Activated CD4-positive, alpha-beta T cell treated with anti-CD3 and anti-CD28 coated beads, Interleukin-2, amount 10 ng/mL, durations not matched to agents 7 days and 5 days (primary cell): ENCODE measurements at regions not wholly inside any gene's neighbourhood (a gene's known extent, or its start where the extent isn't known, plus 50 kb on each side); places are given as distances from the start of the nearest gene placed in this dataset.

ENCODE experiments used
- CTCF ChIA-PET: fragments of 350-600 bp; sonication (Branson Sonifier 250); formaldehyde crosslinking; loops from one replicate; lab custom pipeline; 2021; ENCODE audit warnings: antibody characterized with exemption; lab: Charles Lee
- POLR2A ChIA-PET: fragments of 350-600 bp; sonication (Branson Sonifier 250); formaldehyde crosslinking; loops from one replicate; lab custom pipeline; 2021; ENCODE audit warnings: antibody characterized with exemption; lab: Charles Lee
- DNase-seq: peaks from one replicate; pipeline ENCODE4 v3.0.0-alpha.2; 2020
- H3K27ac Mint-ChIP-seq: one replicate; pipeline ENCODE4 v1.8.0; 2021; ENCODE audit warnings: mild to moderate bottlenecking, moderate library complexity, mixed read lengths
- H3K27me3 Mint-ChIP-seq: one replicate; pipeline ENCODE4 v1.8.0; 2021; ENCODE audit warnings: mixed read lengths
- H3K36me3 Mint-ChIP-seq: one replicate; pipeline ENCODE4 v1.8.0; 2021; ENCODE audit warnings: low read depth, mixed read lengths
- H3K4me1 Mint-ChIP-seq: one replicate; pipeline ENCODE4 v1.8.0; 2021; ENCODE audit warnings: mixed read lengths
- H3K4me3 Mint-ChIP-seq: one replicate; pipeline ENCODE4 v1.8.0; 2021; ENCODE audit warnings: mild to moderate bottlenecking, moderate library complexity, mixed read lengths
- H3K9me3 Mint-ChIP-seq: one replicate; pipeline ENCODE4 v1.8.0; 2021; ENCODE audit warnings: mixed read lengths

DNA sequence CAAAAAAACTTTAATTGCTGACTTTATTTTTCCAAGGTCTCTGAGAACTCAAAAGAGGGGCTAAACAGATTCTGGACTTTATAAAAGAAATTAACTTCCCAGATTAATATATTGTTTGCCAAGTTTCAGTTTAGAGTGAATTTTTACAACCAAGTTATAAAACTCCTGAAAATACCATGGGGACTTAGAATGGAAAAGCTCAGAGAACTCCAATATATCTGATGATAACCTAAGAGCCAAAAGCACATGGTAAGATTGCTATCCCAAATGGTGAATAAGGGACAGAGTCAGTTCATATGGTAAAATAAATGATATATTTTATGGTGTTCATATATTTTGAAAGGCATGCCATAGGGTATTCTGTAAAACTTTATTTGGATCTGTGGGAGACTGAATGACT lies 470.9 kb downstream of the TTLL7 start:
- Mint-ChIP-seq H3K4me3 (no peak overlapping the region), H3K9me3 (peaks cover 25% of the 10 kb centered on the region), H3K4me1 (no peaks in the 10 kb centered on the region), H3K27me3 (no peaks in the 10 kb centered on the region), H3K36me3 (peaks cover 3% of the 10 kb centered on the region), H3K27ac (no peak overlapping the region)
- CTCF ChIA-PET = no interaction called here
- DNase-seq = no peak
- POLR2A ChIA-PET = no interaction called here

DNA sequence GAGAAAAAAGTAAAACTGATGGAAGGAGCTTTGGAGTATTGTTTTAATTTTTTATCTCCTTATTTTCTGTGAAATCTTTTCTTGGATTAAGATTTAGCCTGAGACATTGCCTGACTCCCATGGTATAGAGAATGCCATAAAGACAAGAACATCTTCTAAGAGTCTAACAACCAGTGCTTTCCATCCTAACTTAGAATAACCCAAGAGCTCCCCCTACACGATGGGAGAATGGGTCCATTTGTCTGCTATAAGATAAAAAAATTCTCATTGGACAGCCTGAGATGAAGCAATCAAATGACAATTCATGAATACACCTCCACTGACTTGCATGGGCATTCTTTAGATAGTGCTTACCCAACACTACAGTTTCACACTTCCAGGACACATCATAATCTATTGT lies 478.1 kb downstream of the TTLL7 start:
- Mint-ChIP-seq H3K27me3 (no peaks in the 10 kb centered on the region), H3K9me3 (peaks cover 16% of the 10 kb centered on the region), H3K4me1 (peaks cover 9% of the 10 kb centered on the region), H3K36me3 (peaks cover 5% of the 10 kb centered on the region), H3K27ac (no peak overlapping the region), H3K4me3 (no peak overlapping the region)
- no peak for DNase-seq
- CTCF ChIA-PET = interaction anchor here (0.7 to 0.9 kb wide), 2 partner anchors 10 to 15 kb away, joined by 3 read pairs; no protein-coding TSS in a partner anchor
- POLR2A ChIA-PET = no interaction called here

DNA sequence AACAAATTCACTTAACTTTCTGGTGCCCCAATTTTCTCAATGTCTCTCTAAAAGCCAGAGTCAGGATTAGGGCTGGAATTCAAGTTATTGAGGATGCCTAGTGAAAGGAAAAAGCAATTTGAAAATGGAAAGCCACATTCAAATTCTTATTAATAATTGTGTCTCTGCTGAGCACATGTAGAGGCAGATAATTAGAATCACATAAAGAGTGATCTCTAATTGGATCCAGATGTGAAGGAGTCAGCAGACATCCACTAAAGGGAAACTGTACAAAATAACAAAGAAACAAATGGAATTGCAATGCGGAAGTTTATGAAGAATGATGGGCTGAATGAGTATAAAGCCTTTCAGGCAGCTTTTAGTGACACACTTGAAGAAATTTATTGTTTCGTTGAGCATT lies 482.6 kb downstream of the TTLL7 start:
- Mint-ChIP-seq H3K27ac (no peak overlapping the region), H3K36me3 (peaks cover 31% of the 10 kb centered on the region), H3K4me1 (peaks cover 32% of the 10 kb centered on the region), H3K9me3 (peaks cover 25% of the 10 kb centered on the region), H3K27me3 (no peaks in the 10 kb centered on the region), H3K4me3 (no peak overlapping the region)
- ChIA-PET CTCF (no interaction called here), POLR2A (no interaction called here)
- DNase-seq = no peak

DNA sequence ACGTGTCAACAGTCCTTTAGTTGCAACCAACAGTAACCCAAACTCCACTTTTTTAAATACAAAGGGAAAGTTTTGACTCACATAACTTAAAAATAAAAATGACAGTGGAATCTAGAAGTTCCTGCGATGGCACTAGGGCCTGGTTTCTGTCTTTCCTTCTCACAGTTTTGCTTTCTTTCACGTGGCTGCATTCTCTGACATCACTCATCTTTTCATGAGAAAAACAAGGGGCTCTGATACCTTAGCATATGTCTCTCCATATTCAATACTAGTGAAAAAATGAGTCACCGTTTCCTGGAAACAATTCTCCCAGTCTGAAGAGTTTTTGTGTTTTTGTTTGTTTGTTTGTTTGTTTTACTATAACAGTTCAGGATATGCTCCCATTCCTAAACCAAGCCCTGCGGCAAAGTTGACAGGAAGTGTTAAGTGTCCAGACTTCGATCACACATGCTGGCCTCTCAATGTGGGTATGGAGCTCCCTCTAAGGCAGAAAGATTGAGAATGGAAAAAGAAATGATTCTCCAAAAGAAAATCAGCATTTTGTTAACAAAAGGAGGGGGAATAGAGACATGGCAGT lies 483.3 kb downstream of the TTLL7 start:
- Mint-ChIP-seq H3K27ac (peak overlapping the region; percentile 66), H3K27me3 (no peaks in the 10 kb centered on the region), H3K4me1 (peaks cover 36% of the 10 kb centered on the region), H3K9me3 (peaks cover 28% of the 10 kb centered on the region), H3K4me3 (no peak overlapping the region), H3K36me3 (peaks cover 37% of the 10 kb centered on the region)
- CTCF ChIA-PET = no interaction called here
- DNase-seq = peak; percentile 16
- POLR2A ChIA-PET = interaction anchor here (0.6 kb wide), 1 partner anchor 317 kb away, joined by 3 read pairs; no protein-coding TSS in a partner anchor

DNA sequence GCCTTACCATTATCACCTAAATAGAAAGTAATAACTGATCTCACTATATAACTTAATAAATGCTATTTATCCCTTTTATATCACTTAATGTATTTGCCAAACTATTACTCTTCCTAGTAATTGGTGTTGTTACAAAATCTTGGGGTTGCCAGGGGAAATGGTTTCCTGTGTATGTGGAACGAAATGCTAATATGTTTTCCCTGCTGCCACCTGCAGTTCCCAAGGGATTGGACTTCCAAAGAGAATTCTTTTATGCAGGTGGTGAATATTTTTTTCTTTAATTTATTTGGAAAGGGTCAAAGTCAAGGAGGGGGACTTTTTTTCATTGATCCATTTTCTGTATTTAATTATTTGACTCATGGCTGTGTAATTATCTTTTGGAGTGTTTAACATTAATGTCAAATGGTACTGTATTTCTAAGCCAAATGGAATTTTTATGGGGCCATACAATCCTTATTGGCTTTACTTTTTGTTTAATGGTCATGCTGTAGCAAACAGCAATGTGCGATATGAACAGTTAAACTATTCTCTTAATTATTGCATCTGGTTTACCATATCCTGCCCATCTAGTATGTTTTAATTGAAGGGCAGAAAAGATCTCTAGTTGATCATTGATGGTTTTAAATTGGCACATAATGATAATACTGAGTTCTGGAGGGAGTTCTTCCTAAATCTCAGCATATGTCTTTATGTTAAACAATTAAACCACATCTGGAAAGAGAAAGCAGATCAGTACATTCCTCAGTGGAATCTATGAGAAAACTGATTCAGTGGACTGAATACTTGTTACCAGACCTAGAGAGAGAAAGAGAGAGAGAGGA lies 486.3 kb downstream of the TTLL7 start:
- CTCF ChIA-PET = no interaction called here
- POLR2A ChIA-PET = no interaction called here
- Mint-ChIP-seq H3K9me3 (peaks cover 36% of the 10 kb centered on the region), H3K4me3 (no peak overlapping the region), H3K27me3 (no peaks in the 10 kb centered on the region), H3K4me1 (peaks cover 63% of the 10 kb centered on the region), H3K36me3 (peaks cover 53% of the 10 kb centered on the region), H3K27ac (no peak overlapping the region)
- DNase-seq = no peak

DNA sequence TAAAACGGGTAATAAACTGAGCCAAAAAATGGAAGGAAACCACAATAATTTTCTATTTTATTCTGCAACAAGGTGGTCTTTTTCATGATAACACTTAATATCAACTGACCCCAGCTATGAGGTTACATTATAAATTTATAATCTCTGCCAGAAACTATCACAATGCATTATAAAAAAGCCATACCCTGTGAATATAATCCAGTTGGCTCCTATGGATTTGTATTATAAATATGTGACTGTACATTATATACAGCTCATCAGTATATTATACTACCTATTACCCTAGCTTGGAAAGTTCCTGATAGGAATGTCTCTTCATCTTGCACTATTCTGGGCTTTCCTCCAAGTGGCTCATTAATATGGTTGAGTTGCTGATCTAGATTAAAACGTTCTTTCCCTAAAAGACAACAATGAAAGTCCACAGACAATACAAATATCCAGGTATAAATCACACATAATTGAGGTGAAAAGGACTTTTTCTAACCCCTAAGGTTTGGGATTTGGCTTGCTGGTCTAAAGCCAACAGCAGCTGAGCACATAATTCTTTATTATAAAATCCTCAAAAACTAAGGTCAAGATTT lies 487.7 kb downstream of the TTLL7 start:
- Mint-ChIP-seq H3K36me3 (peaks cover 58% of the 10 kb centered on the region), H3K4me3 (no peak overlapping the region), H3K4me1 (peaks cover 68% of the 10 kb centered on the region), H3K27me3 (no peaks in the 10 kb centered on the region), H3K27ac (no peak overlapping the region), H3K9me3 (peaks cover 36% of the 10 kb centered on the region)
- ChIA-PET POLR2A (no interaction called here), CTCF (no interaction called here)
- no peak for DNase-seq

DNA sequence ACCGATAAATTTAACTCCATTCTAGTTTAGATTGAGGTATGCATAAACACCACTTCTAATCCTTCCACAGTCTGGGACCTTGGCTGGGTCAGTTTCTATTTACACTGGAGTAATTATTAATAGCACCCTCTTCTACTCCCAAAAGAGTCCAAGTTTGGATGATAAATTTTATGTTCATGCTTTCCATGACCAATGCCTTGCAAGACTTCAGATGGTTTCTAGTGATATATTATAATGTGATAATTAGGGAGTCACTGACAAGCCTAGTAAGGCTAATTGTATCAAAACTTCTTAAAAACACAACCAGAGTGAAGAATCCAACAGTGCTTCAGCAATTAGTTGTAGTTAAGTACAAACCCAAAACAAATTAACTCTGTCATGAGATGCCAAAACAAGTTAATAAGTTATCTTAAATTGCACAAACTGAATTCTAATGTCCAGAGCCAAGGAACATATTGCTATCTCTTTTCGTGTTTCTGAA lies 489.6 kb downstream of the TTLL7 start:
- Mint-ChIP-seq H3K4me1 (peaks cover 61% of the 10 kb centered on the region), H3K27me3 (no peaks in the 10 kb centered on the region), H3K9me3 (peaks cover 36% of the 10 kb centered on the region), H3K27ac (peak overlapping the region; percentile 94), H3K4me3 (no peak overlapping the region), H3K36me3 (peaks cover 52% of the 10 kb centered on the region)
- CTCF ChIA-PET = no interaction called here
- DNase-seq = no peak
- POLR2A ChIA-PET = no interaction called here

DNA sequence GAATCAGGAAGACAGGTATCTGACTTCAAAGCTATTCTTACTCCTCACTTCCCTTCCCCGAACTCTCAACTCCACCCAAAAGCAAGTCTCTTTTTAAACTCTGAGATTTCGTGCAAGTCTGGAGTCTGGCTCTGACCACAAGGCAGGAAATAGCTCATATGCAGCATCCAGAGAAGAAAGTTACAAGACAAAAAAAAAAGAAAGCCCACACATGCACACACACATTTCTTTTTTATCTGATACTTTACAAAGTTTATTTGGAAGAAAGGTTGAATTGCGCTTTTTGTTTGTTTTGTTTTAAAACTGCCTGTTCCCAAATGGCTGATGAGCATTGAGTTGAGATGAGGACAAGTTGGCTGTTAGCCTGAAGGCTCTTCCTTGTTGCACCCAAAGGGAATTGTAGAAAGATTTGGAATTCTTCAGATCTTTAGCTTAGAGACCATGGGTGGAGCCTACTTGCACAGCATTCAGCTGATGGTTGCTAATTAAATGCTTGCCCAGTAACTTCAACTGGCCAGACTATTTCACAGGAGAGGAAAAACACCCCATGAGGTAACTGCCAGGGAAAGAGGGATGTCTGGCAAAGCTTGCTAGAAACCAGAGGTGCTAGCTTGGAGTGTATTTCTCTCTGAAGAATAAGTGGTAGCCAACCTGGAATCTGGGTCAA lies 490.3 kb downstream of the TTLL7 start:
- peaks cover 55% of the 10 kb centered on the region for H3K36me3 Mint-ChIP-seq
- POLR2A ChIA-PET = no interaction called here
- H3K4me1 Mint-ChIP-seq = peaks cover 59% of the 10 kb centered on the region
- CTCF ChIA-PET = interaction anchor here (1.1 to 1.2 kb wide), 2 partner anchors 9 to 11 kb away, joined by 4 read pairs; no protein-coding TSS in a partner anchor
- no peaks in the 10 kb centered on the region for H3K27me3 Mint-ChIP-seq
- peak; percentile 77 for DNase-seq
- peak overlapping the region; percentile 94 for H3K27ac Mint-ChIP-seq
- H3K4me3 Mint-ChIP-seq = peak overlapping the region; percentile 56
- peaks cover 41% of the 10 kb centered on the region for H3K9me3 Mint-ChIP-seq

DNA sequence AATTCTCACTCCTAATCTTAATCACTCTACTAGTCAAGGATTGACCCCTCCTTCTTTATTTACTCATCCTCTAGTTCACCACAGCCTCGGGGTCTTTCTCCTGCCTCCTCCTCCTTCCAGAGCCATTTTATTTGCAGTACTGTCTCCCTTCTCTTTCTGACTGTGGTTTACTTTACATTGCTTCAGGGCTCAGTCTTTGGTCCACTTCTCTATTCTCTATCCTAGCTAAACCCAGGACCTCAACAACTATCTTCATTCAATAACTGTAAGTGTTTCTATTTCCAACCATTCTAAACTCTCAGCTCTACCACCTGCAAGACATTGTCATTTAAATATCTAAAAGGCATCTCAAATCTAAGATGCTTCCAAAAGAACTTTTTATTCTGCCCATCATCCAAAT lies 493.8 kb downstream of the TTLL7 start:
- H3K27me3 Mint-ChIP-seq = no peaks in the 10 kb centered on the region
- peaks cover 39% of the 10 kb centered on the region for H3K9me3 Mint-ChIP-seq
- DNase-seq = no peak
- no peak overlapping the region for H3K27ac Mint-ChIP-seq
- ChIA-PET CTCF (no interaction called here), POLR2A (no interaction called here)
- no peak overlapping the region for H3K4me3 Mint-ChIP-seq
- peaks cover 58% of the 10 kb centered on the region for H3K4me1 Mint-ChIP-seq
- H3K36me3 Mint-ChIP-seq = peaks cover 44% of the 10 kb centered on the region

DNA sequence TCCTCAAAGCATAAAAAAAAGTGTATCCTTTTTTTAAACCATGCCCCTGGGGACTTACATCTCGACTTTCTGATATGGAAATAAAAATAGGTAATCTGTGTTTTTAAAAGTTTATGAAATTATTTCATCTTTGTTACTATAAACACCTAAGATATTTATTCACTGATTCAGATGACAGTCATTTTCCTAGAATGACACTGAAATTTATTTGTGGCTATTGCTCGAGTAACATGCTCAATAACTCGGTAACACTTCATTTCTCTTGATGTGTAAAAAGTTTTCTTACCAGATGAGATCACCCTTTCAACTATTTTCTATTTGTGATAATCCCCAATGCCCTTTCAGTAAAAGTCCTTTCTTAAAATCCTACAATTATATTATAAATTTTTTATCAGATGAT lies 495.8 kb downstream of the TTLL7 start:
- CTCF ChIA-PET = no interaction called here
- peaks cover 47% of the 10 kb centered on the region for H3K9me3 Mint-ChIP-seq
- peaks cover 53% of the 10 kb centered on the region for H3K4me1 Mint-ChIP-seq
- POLR2A ChIA-PET = no interaction called here
- no peak overlapping the region for H3K27ac Mint-ChIP-seq
- H3K27me3 Mint-ChIP-seq = no peaks in the 10 kb centered on the region
- no peak for DNase-seq
- H3K36me3 Mint-ChIP-seq = peaks cover 48% of the 10 kb centered on the region
- H3K4me3 Mint-ChIP-seq = no peak overlapping the region

DNA sequence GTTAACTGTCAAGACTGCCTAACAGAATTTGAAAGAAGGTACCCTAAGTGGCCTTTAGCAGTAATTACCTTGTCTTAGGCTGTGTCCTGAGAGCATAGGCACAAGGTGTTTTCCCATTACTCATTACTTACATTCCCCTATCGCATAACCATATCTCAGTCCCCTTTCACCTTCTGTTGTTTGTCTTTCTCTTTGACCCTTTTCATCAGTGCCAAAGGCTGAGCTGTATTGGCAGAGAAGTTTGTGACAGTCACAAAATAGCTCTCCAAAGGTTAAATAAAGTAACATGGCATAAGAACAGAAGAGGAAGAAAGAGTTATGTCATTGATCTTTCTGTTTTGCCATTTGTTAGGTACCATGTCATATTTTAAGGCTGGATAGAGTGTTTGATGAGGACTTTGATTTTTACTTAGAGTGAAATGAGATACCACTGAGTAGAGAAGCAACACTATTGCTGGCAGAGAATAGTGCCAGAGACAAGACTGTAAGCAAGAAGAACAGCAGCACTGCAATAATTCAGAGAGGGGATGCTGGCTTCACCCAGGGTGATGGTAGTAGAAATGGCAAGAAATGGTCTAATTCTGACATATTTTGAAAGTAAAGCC lies 497.8 kb downstream of the TTLL7 start:
- H3K4me3 Mint-ChIP-seq = no peak overlapping the region
- peaks cover 45% of the 10 kb centered on the region for H3K36me3 Mint-ChIP-seq
- H3K27me3 Mint-ChIP-seq = no peaks in the 10 kb centered on the region
- peaks cover 42% of the 10 kb centered on the region for H3K4me1 Mint-ChIP-seq
- ChIA-PET CTCF (interaction anchor here (1.4 kb wide), 1 partner anchor 25 kb away, joined by 3 read pairs; no protein-coding TSS in a partner anchor), POLR2A (no interaction called here)
- H3K9me3 Mint-ChIP-seq = peaks cover 50% of the 10 kb centered on the region
- DNase-seq = no peak
- H3K27ac Mint-ChIP-seq = no peak overlapping the region

DNA sequence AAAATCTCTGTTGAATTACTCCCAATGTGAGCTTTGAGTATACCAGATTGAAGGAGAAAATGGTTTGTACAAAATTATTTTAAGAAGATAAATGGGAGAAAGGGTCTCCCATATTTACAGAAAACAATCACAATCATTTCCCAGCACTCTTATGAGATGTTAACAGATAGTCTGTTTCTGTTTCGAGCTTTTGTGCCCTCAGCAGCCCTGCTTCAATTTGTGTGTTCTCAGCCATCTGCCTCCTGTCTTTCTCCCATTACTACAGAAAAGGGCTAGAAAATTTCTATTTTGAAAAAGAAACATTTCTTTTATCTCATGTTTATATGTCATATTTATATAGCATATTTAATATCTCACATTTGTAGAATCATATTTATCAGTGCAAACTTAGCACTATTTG lies 498.4 kb downstream of the TTLL7 start:
- CTCF ChIA-PET = interaction anchor here (1.4 kb wide), 1 partner anchor 26 kb away, joined by 3 read pairs; no protein-coding TSS in a partner anchor
- peaks cover 45% of the 10 kb centered on the region for H3K36me3 Mint-ChIP-seq
- POLR2A ChIA-PET = no interaction called here
- no peaks in the 10 kb centered on the region for H3K27me3 Mint-ChIP-seq
- peaks cover 50% of the 10 kb centered on the region for H3K9me3 Mint-ChIP-seq
- no peak overlapping the region for H3K27ac Mint-ChIP-seq
- H3K4me3 Mint-ChIP-seq = no peak overlapping the region
- DNase-seq = no peak
- peaks cover 39% of the 10 kb centered on the region for H3K4me1 Mint-ChIP-seq
